ENCODE measurements at regions not wholly inside any gene's neighbourhood (a gene's known extent, or its start where the extent isn't known, plus 50 kb on each side); places are given as distances from the start of the nearest gene placed in this dataset.

DNA sequence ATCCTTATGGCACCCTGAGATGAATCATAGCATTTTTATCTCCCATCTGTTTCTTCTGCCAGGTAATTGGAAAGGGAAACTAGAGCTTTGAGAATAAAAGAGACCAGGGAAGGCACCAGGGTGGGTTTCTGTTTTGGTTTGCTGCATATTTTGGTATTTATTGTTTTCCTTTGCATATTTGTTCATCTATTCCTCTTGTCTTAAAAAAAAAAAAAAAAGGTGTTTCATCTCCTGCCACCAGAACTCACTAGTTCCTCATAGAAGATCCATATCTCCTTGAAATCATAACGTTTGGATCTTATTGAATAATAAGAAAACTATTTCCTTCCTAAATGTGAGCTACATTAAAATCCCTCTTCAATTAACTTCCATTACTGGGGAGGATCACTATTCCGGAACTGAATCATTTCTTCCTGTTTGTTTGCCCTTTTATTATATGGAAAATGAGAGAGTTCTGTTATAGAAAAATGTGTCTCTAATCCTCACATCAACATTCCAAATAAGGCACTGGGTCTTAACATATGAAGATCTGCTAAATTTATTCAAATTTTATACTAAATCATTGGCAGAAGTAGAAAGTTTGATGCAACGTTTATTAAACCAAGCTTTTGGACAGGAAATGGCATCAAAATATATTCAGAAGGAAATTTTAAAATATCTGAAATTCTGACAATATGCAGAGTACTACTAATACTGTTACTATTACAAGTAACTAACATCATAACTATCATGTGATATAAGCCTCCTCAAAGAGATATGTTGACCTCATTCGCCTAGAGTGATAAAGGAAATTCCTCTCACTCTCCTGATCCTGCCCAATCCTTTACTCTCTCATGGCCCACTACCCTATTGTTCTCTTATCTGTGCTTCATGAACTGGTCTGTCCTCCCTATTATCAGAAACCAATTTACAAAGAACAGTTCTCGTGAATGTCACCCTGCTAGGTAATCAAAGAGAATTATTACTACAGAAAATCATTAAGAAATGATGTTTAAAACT is 229.4 kb upstream of the RSPO3 start:
- TF ChIP-seq, protein P1, sequence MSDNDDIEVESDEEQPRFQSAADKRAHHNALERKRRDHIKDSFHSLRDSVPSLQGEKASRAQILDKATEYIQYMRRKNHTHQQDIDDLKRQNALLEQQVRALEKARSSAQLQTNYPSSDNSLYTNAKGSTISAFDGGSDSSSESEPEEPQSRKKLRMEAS (IDR thresholded peaks at IDR 0.05; ENCODE audit: low read depth, low read length), result no peak
- TF ChIP-seq, protein P2, sequence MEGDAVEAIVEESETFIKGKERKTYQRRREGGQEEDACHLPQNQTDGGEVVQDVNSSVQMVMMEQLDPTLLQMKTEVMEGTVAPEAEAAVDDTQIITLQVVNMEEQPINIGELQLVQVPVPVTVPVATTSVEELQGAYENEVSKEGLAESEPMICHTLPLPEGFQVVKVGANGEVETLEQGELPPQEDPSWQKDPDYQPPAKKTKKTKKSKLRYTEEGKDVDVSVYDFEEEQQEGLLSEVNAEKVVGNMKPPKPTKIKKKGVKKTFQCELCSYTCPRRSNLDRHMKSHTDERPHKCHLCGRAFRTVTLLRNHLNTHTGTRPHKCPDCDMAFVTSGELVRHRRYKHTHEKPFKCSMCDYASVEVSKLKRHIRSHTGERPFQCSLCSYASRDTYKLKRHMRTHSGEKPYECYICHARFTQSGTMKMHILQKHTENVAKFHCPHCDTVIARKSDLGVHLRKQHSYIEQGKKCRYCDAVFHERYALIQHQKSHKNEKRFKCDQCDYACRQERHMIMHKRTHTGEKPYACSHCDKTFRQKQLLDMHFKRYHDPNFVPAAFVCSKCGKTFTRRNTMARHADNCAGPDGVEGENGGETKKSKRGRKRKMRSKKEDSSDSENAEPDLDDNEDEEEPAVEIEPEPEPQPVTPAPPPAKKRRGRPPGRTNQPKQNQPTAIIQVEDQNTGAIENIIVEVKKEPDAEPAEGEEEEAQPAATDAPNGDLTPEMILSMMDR (IDR thresholded peaks at IDR 0.05; ENCODE audit: low read depth, low read length), result no peak
- TF ChIP-seq POLR2A (IDR thresholded peaks at IDR 0.05; ENCODE audit: extremely low read depth, insufficient read length), result no peak
- TF ChIP-seq MYC (IDR thresholded peaks at IDR 0.05; ENCODE audit: low read depth, low read length), result no peak

Measured in NB4 (cell line).